Right renal cortex interstitium (tissue), 3 donors: ENCODE measurements at regions not wholly inside any gene's neighbourhood (a gene's known extent, or its start where the extent isn't known, plus 50 kb on each side); places are given as distances from the start of the nearest gene placed in this dataset.
"Not testable (repeated sequence)": the region's sequence is repeated elsewhere in the genome, so short reads cannot be mapped to it uniquely, and the experiment has no call there.

ENCODE experiments used
- DNase-seq, 3 donors: peaks; one replicate each; pipeline ENCODE4 v3.0.0-alpha.2; 2013; ENCODE audit warnings: low read depth in 3 of 3, low spot score in 2 of 3

- DNase-seq = no peak
Observed at GRCh38 chr3:187849016-187849654, 103.9 kb upstream of the BCL6 start.

- DNase-seq = no peak
Observed at GRCh38 chr3:187850258-187850921, 105.1 kb upstream of the BCL6 start.

GRCh38 chr3:187852842-187853730, 107.8 kb upstream of the BCL6 start:
- no peak for DNase-seq

- DNase-seq = no peak
Observed at GRCh38 chr3:187855131-187855530, 109.9 kb upstream of the BCL6 start.

- DNase-seq = no peak
Observed at GRCh38 chr3:187856555-187856954, 111.3 kb upstream of the BCL6 start.

GRCh38 chr3:187858041-187858440, 112.8 kb upstream of the BCL6 start:
- no peak for DNase-seq

GRCh38 chr3:187858711-187859110, 113.4 kb upstream of the BCL6 start:
- DNase-seq = no peak

GRCh38 chr3:187862701-187863277, 117.5 kb upstream of the BCL6 start:
- not testable (repeated sequence) for DNase-seq

GRCh38 chr3:187870360-187871203, 125.3 kb upstream of the BCL6 start:
- DNase-seq = no peak

GRCh38 chr3:187871204-187871591, 125.9 kb upstream of the BCL6 start:
- DNase-seq = no peak

GRCh38 chr3:187871848-187872247, 126.6 kb upstream of the BCL6 start:
- no peak for DNase-seq

GRCh38 chr3:187873843-187874242, 128.6 kb upstream of the BCL6 start:
- no peak for DNase-seq

GRCh38 chr3:187875863-187876262, 130.6 kb upstream of the BCL6 start:
- DNase-seq = no peak

- no peak for DNase-seq
Observed at GRCh38 chr3:187878772-187879518, 133.7 kb upstream of the BCL6 start.

- no peak for DNase-seq
Observed at GRCh38 chr3:187880441-187880840, 135.2 kb upstream of the BCL6 start.

- DNase-seq = no peak
Observed at GRCh38 chr3:187880851-187881250, 135.6 kb upstream of the BCL6 start.

- DNase-seq = no peak
Observed at GRCh38 chr3:187888701-187889100, 143.4 kb upstream of the BCL6 start.

- no peak for DNase-seq
Observed at GRCh38 chr3:187889106-187889505, 143.8 kb upstream of the BCL6 start.

- DNase-seq = no peak
Observed at GRCh38 chr3:187889601-187890404, 144.5 kb upstream of the BCL6 start.
